HuH-7 (cell line): ENCODE measurements at regions not wholly inside any gene's neighbourhood (a gene's known extent, or its start where the extent isn't known, plus 50 kb on each side); places are given as distances from the start of the nearest gene placed in this dataset.
"Not testable (repeated sequence)": the region's sequence is repeated elsewhere in the genome, so short reads cannot be mapped to it uniquely, and the experiment has no call there.

Experiments
- DNase-seq: peaks from one replicate; pipeline ENCODE4 v3.0.0; 2011; ENCODE audit warnings: low spot score

DNA sequence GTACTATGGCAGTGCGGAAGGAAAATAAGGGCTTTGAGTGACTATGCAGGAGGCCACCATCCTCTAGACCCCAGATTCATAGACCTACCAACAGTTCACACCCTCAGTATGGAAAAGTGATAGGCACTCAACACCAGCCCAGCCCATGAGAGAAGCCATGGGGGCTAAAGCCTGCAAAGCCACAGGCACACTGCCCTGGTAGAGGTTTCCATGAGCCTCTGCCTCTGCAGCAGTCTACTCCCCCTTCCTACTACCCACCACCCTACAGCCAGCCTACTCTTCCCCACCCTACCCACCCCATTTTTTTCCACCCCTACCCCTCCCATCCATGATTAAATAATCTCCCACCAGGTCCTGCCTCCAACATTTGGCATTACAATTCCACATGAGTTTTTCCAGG, 241.9 kb downstream of the CWH43 start:
- not testable (repeated sequence) for DNase-seq

DNA sequence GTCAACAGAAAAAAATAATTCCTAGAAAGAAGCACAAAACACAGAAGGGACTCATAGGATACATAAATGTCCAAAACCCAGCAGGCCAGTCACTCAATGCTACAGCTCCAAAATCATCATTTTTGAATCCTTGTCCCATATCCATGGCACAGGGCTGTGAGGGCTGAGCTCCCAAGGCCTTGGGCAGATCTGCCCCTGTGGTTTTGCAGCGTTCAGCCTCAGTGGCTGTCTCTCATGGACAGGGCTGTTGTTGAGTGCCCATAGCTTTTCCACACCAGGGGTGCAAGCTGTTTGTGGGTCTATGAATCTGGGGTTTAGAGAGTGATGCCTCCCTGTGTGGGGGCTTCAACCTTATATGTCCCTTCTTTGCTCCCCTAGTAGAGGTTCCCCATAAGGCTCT, 243.2 kb downstream of the CWH43 start:
- not testable (repeated sequence) for DNase-seq

DNA sequence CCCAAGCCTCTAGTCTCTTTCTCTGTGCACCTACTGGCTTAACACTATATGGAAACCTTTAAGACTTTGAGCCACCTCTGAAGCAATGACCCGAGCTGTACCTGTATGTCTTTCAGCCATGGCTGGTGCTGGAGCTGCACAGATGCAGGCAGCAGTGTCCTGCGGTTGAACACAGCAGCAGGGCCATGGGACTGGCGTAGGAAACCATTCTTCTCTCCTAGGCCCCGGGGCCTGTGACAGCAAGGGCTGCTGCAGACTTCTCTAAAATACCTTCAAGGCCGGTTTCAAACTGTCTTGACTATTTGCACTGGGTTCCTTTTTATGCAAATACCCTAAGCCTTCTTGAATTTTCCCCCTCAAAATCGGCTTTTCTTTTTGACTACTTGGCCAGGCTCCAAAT, 243.6 kb downstream of the CWH43 start:
- DNase-seq: not testable (repeated sequence)

DNA sequence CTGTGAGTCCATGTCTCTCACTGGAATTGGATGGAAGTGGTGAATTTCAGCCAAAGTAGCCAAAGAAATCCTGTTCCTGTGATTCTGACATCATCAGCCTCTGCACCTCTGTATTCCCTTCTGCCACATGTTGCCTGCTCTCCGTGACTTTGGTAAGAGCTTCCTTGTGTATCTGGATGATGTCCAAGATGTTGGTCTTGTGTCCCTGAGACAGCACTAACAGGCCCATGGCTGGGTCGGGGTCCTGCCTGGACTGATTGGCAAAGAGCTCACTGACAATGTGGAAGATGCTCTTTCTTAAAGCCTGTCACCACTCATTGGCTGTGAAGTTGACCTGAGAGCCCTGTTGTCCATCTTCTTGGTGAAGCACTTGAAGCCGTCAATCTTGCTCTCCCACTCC, 247.3 kb downstream of the CWH43 start:
- not testable (repeated sequence) for DNase-seq

DNA sequence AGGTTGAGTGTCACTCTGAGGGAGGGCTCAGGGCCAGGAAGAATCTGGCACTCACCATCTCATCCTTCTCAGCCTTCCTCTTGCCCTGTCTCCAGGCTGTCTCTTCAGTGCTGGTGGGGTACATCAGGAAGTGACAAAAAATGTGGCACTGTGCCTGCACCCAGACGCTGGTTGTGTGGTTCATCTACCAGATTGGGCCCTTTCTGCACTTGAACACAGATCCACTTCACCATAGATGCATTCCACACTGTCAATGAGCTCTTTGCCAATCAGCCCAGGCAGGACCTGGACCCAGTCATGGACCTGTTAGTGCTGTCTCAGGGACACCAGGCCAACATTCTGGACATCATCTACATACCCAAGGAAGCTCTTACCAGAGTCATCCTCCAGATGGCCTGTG, 247.7 kb downstream of the CWH43 start:
- DNase-seq: not testable (repeated sequence)

DNA sequence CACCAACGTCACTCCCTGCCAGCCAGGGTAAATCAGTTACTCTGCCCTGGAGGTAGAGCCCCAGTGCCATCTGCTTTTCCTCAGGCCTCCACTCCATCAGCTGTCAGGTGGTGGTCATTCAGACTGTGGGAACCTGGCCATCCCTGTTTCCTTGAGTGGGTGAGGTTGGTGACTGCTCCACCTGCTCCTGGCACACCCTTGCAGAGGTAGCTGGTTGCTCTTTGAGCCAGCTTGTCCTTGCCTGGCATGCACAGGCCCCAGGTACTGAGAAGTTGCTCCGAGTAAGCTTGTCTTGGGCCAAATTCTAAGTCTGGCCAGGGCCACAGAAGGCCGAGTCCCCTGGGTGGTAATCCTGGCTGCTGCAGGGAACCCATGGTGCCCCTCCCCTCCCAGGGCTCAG, 248.3 kb downstream of the CWH43 start:
- not testable (repeated sequence) for DNase-seq

DNA sequence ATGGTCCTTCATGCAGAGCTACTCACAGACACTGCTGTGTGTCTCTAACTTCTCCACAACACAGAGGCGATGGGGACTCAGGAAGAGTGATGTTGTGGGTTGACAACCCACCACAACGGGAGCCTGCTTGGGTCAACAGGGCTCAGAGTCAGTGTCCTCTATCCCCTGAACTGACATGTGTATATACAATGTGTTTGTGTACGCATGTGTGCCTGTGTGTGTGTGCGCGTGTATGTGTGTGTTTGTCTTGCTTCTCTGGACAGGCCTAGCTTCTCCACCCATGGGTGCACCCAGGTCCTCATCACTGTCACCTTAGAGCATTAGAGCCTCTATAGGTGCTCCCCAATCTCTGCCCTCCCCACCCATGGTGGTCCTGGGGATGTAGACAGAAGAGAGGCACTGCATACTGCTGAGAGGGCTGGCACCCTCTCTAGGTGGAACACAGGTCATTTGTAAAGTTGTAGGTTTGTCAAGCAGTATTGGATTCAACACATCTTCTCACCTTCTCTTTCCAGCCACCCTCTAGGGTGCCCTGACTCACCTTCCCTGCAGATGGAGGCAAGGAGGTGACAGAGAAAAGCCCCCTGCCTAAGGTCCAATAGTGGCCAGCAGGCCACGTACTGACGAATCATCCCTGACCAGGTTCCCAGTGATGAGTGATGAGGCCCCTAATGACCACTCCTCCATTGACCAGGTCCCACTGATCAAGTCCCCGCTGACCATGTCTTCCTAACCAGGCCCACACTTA, 249.5 kb downstream of the CWH43 start:
- DNase-seq: not testable (repeated sequence)

DNA sequence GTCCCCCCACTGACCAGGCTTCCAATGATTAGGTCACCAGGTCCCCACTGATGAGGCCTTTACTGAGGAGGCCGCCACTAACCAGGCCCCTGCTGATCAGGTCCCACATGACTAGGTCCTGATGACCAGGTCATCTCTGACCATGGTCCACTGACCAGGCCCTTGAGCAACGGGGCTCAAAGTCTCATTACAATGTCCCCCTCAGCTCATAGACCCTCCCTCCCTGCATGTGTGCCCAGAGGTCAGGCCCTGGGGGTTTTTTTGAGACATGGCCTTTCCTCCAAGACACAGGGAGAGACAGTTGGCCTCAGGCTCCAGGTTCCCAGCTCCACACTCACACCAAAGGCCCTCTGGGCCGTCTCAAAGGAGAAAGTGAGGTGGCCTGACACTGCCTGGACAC, 250.4 kb downstream of the CWH43 start:
- DNase-seq: not testable (repeated sequence)

DNA sequence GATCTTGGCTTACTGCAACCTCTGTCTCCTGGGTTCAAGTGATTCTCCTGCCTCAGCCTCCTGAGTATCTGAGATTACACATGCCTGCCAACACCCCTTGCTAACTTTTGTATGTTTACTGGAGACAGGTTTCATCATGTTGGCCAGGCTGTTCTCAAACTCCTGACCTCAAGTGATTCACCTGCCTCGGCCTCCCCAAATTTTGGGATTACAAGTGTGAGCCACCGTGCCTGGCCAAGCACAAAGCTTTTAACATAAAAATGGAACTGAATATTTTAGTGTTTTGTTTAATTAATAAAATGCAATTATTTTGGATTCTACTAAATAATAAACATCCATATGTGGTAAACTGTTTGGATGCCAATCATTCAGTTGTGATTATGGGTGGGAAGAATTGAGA, 255.2 kb downstream of the CWH43 start:
- not testable (repeated sequence) for DNase-seq

DNA sequence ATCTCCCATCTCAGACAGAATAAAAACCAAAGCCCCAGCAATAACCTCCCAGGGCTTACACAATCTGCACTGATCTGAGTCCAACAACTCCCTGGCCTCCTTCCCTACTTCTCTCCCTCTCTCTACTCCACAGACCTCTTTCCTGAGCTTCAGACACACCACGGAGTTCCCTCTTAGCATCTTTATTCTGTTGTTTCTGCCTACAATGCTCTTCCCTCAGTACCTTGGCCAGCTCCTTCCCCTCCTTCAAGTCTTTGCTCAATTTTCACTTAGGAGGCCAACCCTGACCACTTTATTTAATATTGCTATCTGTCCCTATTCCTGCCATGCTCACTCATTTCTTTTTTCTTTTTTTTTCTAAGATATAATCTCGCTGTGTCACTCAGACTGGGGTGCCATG, 276.7 kb downstream of the CWH43 start:
- DNase-seq: not testable (repeated sequence)

DNA sequence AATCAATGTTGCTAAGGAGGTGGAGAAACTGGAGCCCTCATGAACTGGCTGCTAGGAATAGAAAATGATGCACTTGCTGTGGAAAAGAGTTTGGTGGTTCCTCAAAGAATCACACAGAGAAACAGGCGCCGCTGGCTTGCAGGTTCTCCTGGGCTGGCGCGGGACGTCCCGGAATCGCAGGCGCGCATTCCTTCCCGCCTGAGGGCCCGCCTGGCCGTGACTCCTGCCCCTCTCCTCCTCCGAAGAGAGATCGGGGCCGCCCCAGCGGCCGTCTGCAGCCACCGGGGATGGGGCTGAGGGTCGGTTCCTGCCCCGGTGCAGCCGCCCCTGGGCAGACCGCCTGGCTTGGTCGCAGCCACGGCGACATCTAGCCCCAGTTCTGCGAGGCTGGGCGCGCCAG, 284.4 kb downstream of the CWH43 start:
- DNase-seq: not testable (repeated sequence)

DNA sequence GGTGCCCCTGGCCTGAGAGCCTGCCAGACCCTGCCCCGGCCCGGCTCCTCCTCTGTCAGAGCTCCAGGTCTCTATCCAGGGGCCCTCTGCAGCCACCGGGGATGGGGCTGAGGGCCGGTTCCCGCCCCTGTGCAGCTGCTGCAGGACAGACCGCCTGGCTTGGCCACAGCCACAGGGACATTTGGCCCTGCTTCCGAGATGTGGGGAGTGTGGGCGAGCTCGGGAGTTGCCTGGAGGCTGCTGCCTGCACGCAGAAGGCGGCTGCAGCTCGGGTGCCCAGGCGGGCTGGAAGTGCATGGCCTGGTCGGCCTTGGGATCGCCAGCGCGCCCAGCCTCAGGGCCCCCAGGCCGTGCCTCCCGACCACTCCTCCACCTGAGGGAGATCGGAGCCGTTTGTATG, 284.8 kb downstream of the CWH43 start:
- DNase-seq: not testable (repeated sequence)

DNA sequence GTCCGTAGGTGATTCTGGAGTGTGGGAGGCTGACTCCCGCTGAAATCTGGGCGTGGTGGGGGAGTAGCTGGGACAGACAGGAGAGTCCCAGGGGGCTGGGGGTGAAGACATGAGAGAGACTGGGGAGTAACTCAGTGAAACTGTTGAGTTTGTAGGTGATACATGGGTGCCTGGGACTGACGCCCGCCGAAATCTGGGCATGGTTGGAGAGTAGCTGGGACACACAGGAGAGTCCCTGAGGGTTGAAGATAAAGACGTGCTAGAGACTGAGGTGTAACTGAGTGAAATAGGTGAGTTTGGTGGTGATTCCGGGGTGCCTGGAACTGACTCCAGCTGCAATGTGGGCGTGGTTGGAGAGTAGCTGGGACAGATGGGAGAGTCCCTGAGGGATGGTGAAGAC, 299.8 kb downstream of the CWH43 start:
- not testable (repeated sequence) for DNase-seq

DNA sequence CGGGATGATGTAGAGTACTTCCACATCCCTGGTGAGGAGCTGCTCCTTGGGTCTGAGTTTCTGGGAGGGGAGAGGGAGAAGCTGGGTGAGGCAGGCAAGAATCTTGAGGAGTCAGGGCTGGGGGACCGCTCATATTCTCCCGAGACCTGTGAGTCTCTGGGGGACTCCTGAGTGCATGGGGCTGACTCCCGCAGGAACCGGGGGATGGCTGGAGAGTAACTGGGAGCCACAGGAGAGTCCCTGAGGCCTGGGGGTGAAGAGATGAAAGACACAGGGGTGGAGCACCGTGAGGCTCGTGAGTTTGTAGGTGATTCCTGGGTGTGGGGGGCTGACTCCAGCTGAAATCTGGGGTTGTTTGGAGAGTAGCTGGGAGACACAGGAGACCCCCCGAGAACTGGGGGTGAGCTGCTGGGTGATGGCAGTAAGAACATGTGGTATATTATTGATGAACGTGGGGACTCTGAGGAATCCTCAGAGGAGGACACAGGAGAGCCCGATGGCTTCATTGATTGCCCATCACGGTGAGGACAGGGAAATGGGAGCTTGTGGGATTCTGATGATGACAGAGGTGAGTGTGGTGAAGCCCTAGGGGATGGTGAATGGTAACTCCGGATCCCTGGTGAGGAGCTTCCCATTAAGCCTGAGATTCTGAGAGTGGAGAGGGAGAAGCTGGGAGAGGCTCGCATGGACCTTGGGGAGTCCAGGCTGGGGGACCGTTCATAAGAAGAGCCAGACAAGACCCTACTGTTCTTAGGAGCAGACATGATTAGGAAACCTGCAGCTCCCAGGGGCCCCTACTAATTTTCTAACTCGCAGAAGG, 301.1 kb downstream of the CWH43 start:
- DNase-seq: not testable (repeated sequence)

DNA sequence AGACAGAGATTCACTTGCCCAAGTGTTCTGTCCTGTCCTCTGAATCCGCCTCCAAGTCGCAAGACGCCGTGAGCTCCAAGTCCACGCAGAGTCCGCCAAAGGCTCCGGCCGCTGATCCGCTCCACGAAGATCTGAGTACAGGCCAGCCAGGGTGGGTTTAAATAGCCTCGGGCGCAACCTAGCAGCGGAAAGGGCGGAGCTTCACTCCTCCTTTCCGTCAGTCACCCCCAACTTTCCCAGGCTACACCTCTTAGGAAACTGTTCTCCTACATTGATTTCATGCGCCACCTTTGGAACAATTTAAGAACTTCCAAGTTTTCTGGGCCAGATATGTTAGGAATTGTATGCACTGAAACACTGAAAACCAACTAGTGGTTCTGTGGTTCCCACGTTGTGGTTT, 301.8 kb downstream of the CWH43 start:
- peak; percentile 17 for DNase-seq

DNA sequence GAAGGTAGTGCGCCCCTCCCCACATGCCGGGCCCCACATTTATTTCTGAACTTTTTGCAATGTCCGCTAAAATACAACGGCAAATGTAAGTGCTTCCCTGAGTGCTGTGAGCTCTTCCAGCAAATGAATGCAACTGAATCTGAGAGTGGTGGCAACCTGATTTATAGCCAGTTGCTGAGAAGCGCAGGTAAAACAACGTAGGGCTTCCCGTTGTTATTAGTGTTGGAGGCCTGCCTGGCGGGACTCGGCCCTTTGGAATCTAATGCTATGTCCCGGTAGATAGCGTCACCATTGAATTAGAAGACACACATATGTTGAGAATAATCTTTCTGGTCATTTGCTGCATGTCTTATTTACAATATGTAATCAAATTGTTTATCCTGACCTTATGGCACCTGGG, 302.7 kb downstream of the CWH43 start:
- not testable (repeated sequence) for DNase-seq

DNA sequence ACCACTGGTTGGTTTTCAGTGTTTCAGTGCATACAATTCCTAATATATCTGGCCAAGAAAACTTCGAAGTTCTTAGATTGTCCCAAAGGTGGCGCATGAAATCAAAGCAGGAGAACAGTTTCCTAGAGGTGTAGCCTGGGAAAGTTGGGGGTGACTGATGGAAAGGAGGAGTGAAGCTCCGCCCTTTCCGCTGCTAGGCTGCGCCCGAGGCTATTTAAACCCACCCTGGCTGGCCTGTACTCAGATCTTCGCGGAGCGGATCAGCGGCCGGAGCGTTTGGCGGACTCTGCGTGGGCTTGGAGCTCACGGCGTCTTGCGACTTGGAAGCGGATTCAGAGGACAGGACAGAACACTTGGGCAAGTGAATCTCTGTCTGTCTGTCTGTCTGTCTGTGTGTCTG, 328.7 kb downstream of the CWH43 start:
- DNase-seq: not testable (repeated sequence)

DNA sequence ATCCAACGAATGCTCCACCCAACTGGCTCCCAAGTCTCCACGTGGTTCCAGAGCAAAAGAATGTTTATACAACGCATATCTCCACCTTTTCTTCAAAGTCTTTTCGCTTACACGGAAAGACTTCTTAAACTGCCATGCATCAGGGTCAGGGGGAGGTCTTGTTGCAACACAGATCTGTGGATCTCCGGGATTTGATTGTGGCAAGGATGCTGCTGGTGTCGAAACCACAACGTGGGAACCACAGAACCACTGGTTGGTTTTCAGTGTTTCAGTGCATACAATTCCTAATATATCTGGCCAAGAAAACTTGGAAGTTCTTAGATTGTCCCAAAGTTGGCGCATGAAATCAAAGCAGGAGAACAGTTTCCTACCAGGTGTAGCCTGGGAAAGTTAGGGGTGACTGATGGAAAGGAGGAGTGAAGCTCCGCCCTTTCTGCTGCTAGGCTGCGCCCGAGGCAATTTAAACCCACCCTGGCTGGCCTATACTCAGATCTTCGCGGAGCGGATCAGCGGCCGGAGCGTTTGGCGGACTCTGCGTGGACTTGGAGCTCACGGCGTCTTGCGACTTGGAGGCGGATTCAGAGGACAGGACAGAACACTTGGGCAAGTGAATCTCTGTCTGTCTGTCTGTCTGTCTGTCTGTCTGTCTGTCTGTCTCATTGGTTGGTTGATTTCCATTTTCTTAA, 334.8 kb downstream of the CWH43 start:
- DNase-seq: not testable (repeated sequence)

DNA sequence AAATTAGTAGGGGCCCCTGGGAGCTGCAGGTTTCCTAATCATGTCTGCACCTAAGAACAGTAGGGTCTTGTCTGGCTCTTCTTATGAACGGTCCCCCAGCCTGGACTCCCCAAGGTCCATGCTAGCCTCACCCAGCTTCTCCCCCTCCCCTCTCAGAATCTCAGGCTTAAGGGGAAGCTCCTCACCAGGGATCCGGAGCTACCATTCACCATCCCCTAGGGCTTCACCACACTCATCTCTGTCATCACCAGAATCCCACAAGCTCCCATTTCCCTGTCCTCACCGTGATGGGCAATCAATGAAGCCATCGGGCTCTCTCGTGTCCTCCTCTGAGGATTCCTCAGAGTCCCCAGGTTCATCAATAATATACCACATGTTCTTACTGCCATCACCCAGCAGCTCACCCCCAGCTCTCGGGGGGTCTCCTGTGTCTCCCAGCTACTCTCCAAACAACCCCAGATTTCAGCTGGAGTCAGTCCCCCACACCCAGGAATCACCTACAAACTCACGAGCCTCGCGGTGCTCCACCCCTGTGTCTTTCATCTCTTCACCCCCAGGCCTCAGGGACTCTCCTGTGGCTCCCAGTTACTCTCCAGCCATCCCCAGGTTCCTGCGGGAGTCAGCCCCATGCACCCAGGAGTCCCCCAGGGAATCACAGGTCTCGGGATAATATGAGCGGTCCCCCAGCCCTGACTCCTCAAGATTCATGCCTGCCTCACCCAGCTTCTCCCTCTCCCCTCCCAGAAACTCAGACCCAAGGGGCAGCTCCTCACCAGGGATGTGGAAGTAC, 335.6 kb downstream of the CWH43 start:
- DNase-seq: not testable (repeated sequence)

DNA sequence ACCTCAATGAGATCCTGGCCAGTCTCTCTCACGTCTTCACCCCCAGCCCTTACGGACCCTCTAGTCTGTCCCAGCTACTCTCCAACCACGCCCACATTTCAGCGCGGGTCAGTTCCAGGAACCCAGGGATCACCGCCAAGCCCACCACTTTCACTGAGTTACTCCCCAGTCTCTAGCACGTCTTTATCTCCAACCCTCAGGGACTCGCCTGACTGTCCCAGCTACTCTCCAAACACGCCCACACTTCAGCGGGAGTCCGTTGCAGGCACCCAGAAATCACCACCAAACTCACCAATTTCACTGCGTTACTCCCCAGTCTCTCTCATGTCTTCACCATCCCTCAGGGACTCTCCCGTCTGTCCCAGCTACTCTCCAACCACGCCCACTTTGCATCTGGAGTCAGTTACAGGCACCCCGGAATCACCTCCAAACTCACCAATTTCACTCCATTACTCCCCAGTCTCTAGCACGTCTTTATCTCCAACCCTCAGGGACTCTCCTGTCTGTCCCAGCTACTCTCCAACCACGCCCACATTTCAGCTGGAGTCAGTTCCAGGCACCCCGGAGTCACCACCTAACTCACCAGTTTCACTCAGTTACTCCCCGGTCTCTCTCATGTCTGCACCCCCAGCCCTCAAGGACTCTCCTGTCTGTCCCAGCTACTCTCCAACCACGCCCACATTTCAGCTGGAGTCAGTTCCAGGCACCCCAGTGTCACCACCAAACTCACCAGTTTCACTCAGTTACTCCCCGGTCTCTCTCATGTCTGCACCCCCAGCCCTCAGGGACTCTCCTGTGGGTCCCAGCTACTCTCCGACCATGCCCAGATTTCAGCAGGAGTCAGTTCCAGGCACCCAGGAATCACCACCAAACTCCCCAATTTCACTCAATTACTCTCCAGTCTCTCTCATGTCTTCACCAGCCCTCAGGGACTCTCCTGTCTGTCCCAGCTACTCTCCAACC, 336.8 kb downstream of the CWH43 start:
- not testable (repeated sequence) for DNase-seq

DNA sequence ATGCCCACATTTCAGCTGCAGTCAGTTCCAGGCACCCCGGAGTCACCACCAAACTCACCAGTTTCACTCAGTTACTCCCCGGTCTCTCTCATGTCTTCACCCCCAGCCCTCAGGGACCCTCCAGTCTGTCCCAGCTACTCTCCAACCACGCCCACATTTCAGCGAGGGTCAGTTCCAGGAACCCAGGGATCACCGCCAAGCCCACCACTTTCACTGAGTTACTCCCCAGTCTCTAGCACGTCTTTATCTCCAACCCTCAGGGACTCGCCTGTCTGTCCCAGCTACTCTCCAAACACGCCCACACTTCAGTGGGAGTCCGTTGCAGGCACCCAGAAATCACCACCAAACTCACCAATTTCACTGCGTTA, 337.5 kb downstream of the CWH43 start:
- not testable (repeated sequence) for DNase-seq
